Dermis microvascular lymphatic vessel endothelial cell (primary cell): ENCODE measurements at regions not wholly inside any gene's neighbourhood (a gene's known extent, or its start where the extent isn't known, plus 50 kb on each side); places are given as distances from the start of the nearest gene placed in this dataset.

ENCODE experiments used
- DNase-seq, 2 donors: peaks; one replicate each; pipeline versions ENCODE4 v3.0.0 to v3.0.0-alpha.2; 2010; ENCODE audit warnings: low read depth in 2 of 2

DNA sequence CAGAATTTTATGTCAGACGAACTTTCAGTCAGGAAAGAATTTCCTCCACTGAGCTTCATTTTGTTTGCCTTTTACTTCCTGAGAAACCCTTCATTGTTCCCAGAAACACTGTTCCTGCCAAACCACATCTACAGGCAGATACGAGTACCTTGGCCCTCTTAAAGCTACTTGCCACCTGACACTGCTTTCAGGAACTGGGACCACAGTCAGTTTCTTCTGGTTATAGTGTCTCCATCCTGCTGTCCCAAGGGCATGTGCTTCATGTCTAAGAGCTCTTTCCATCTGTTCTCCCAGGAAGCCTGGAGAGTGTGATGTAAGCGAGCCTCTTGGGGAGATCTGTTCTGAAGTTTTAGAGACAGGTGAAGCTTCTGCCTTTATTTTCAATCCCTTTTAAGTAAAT lies 161.7 kb upstream of the PLEKHA5 start:
- no peak for DNase-seq

- no peak for DNase-seq
Measured at GRCh38 chr12:18969512-18969911, 160.0 kb upstream of the PLEKHA5 start.

GRCh38 chr12:18970603-18971002 lies 158.9 kb upstream of the PLEKHA5 start:
- DNase-seq = no peak

- no peak for DNase-seq
Measured at GRCh38 chr12:18971932-18972331, 157.6 kb upstream of the PLEKHA5 start.

- no peak for DNase-seq
Measured at GRCh38 chr12:18975933-18976332, 153.6 kb upstream of the PLEKHA5 start.

DNA sequence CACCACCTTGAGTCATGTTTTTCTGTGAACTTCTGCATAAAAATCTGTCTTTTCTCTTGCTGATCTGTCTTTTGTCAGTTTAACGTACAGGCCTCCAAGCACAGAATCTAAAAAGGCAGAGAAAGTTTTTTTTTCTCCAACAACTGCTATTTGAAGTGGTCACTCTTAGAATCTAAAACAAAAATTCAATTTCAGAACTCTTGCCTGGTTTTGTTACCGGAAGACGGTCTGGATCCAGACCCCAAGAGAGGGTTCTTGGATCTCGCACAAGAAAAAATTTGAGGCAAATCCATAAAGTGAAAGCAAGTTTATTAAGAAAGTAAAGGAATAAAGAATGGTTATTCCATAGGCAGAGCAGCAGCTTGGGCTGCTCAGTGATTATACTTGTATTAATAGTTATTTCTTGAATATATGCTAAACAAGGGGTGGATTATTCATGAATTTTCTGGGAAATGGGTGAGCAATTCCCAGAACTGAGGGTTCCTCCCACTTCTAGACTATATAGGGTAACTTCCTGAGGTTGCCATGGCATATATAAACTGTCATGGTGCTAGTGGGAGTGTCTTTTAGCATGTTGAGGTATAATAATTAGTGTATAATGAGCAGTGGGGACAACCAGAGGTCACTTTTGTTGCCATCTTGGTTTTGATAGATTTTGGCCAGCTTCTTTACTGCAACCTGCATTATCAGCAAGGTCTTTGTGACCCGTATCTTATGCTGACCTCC lies 150.0 kb upstream of the PLEKHA5 start:
- no peak for DNase-seq

DNA sequence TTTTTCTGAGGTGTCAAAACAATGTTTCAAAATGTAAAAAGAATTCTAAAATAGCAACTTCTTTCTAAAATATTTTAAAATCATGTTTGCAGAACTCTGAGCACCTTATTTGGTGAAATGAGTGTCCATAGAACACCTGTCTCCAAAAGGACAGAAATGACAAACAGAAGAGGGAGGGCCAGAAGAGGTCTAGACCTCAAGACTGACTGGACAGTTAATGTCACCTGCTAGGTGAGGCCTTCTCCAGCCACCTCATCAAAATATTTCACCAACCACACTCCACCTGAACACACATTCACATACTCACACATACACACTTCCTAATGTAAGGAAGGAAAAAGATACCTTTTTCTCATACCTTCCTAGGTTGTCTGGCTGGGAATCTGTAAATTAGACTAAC lies 147.8 kb upstream of the PLEKHA5 start:
- no peak for DNase-seq

- no peak for DNase-seq
Measured at GRCh38 chr12:18982226-18982949, 147.1 kb upstream of the PLEKHA5 start.

DNA sequence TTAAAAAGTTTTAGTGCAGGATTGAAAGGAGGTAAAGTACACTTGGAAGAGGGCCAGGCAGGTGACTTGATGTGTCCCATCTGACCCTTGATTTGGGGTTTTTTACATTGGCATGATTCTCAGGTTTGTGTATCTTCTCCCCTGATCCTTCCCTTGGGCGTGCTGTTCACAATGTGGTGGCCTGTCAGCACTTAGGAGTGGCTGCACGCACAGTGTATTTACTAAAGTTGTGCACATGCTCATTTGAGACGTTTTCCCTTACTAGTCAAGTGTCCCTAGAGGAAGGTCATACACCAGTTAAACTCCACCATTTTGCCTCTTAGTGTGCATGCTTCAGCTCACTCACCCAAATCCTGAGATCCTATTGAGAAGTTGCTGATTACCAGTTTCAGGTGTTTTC lies 145.7 kb upstream of the PLEKHA5 start:
- DNase-seq = no peak

GRCh38 chr12:18990856-18991255 lies 138.7 kb upstream of the PLEKHA5 start:
- DNase-seq = no peak

GRCh38 chr12:18992336-18992735 lies 137.2 kb upstream of the PLEKHA5 start:
- no peak for DNase-seq

- DNase-seq = no peak
Measured at GRCh38 chr12:18998343-18999261, 130.9 kb upstream of the PLEKHA5 start.

DNA sequence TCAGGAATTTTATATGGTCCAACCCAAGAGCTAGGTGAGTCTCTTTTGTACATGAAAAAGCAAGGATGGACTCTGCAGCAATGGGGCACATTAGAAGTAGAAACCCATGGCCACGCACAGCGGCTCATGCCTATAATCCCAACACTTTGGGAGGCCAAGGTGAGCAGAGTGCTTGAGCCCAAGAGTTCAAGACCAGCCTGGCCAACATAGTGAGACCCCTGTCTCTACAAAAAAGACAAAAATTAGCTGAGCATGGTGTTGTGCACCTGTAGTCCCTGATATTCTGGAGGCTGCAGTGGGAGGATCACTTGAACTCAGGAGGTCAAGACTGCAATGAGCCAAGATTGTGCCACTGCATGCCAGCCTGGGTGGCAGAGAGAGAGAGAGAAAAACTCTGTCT lies 128.7 kb upstream of the PLEKHA5 start:
- DNase-seq = no peak

GRCh38 chr12:19002216-19002615 lies 127.3 kb upstream of the PLEKHA5 start:
- no peak for DNase-seq

- DNase-seq = no peak
Measured at GRCh38 chr12:19003141-19003540, 126.4 kb upstream of the PLEKHA5 start.

- DNase-seq = no peak
Measured at GRCh38 chr12:19003987-19004619, 125.4 kb upstream of the PLEKHA5 start.

GRCh38 chr12:19005257-19005801 lies 124.2 kb upstream of the PLEKHA5 start:
- DNase-seq = no peak

DNA sequence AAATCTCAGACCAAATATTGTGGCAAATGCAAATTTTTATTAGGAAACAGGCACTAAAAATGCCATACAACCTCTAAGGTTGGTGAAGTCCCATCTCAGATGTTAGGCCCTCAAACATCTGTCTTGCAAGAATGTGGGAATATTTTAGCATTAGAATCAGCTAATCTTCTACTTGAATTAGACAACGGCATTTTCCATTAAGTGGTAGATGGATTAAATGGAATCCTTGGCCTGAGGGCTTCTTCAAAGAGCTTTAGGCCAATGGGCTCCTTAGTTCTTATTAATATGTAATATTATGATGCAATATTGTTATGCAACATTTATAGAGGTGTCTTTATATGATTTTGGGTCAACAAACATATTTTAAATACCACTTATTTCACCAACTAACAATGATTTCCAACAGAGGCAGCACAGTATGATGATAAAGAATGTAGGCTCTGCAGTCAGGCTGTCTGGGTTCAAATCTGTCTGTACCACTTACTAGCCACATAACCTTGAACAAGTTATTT lies 122.9 kb upstream of the PLEKHA5 start:
- no peak for DNase-seq

DNA sequence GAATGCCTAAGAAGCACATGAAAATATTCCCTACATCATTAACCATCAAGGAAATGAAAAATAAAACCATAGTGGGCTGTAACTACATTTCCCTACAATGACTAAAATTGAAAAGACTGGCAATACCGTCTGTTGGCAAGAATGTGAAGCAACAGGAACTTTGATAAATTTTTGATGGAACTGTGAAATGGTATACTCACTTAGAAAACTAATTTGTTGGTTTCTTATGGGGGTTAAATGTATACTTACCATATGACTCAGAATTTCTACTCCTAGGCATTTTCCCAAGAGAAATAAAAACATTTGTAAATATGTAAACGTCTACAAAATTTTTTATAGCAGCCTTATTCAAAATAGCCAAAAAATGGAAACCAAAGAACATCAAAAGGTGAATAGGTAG lies 121.4 kb upstream of the PLEKHA5 start:
- DNase-seq = no peak

DNA sequence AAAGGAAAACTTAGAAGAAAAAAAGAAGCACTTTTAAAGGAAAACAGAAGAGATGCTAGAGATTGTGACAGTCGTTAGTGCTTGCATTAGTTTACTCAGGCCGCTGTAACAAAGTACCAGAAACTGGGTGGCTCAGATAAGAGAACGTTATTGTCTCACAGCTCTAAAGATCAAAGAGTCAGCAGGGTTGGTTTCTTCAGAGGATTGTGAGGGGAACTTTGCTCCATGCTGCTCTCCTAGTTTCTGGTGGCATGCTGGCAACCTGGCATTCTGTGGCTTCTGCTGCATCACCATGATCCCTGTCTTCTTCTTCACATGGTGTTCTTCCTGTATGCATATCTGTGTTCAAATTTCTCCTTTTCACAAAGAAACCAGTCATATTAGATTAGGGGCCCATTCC lies 119.4 kb upstream of the PLEKHA5 start:
- no peak for DNase-seq

DNA sequence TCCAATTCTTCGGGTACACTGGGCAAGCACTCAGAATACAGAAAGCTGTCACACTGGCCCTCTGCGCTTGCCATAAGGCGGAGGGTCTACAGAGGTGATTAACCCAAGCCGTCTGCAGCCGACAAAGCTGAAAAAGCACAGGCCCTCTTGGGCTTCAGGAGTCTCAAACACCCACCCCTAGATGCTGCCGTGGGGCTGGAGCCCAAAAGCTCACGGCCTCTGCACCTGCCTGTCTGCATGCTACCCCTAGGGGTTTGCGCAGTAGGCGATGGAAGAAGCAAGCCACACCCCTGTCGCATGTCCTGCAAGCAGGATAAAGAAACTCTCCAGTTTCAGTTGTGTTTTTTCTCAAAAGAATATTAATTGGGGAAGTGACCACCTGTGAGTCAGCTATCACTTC lies 118.8 kb upstream of the PLEKHA5 start:
- no peak for DNase-seq
